Loucy (cell line): ENCODE measurements at regions not wholly inside any gene's neighbourhood (a gene's known extent, or its start where the extent isn't known, plus 50 kb on each side); places are given as distances from the start of the nearest gene placed in this dataset.

Experiments
- H2AFZ ChIP-seq: fragments of 200-600 bp; sonication (generic); 2 replicates; pipeline ENCODE4 v1.6.0; 2016; ENCODE audit warnings: antibody characterized with exemption, mild to moderate bottlenecking, low read length, moderate library complexity
- H3F3A ChIP-seq: fragments of 200-600 bp; 2 replicates; pipeline ENCODE4 v1.6.0; 2016; ENCODE audit warnings: antibody characterized with exemption, low read depth, mild to moderate bottlenecking
- H3K27me3 ChIP-seq: fragments of 200-600 bp; sonication (generic); 2 replicates; pipeline ENCODE4 v1.6.1; 2014; ENCODE audit warnings: low read length, mild to moderate bottlenecking; ENCODE audit not compliant: insufficient read depth, poor library complexity, severe bottlenecking
- H3K36me3 ChIP-seq: fragments of 200-600 bp; sonication (generic); 2 replicates; pipeline ENCODE4 v1.6.1; 2016; ENCODE audit warnings: low read length; ENCODE audit not compliant: insufficient read depth
- H3K4me1 ChIP-seq: fragments of 200-600 bp; sonication (generic); 2 replicates; pipeline ENCODE4 v1.5.1; 2014; ENCODE audit warnings: low read length, mild to moderate bottlenecking; ENCODE audit not compliant: insufficient read depth, poor library complexity, severe bottlenecking
- H3K4me2 ChIP-seq: fragments of 200-600 bp; sonication (generic); 2 replicates; pipeline ENCODE4 v1.6.0; 2014; ENCODE audit warnings: antibody characterized with exemption, low read length, low read depth, mild to moderate bottlenecking; ENCODE audit not compliant: poor library complexity, severe bottlenecking
- H3K4me3 ChIP-seq: fragments of 200-600 bp; sonication (generic); 2 replicates; pipeline ENCODE4 v1.5.1; 2014; ENCODE audit warnings: low read length, mild to moderate bottlenecking, mixed read lengths; ENCODE audit not compliant: poor library complexity, severe bottlenecking
- H3K79me2 ChIP-seq: fragments of 200-600 bp; sonication (generic); 2 replicates; pipeline ENCODE4 v1.6.1; 2014; ENCODE audit warnings: low read length; ENCODE audit not compliant: insufficient read depth
- H3K9ac ChIP-seq: fragments of 200-600 bp; sonication (generic); 2 replicates; pipeline ENCODE4 v1.6.0; 2014; ENCODE audit warnings: mild to moderate bottlenecking, low read depth, low read length, moderate library complexity; ENCODE audit not compliant: poor library complexity, severe bottlenecking
- H3K9me2 ChIP-seq: fragments of 200-600 bp; sonication (generic); replicated peaks from 2 replicates; pipeline ENCODE4 v1.6.1; 2016; ENCODE audit warnings: low read depth, low read length, mixed read lengths
- H3K9me3 ChIP-seq: fragments of 200-600 bp; sonication (generic); 2 replicates; pipeline ENCODE4 v1.6.1; 2014; ENCODE audit warnings: mild to moderate bottlenecking, antibody characterized with exemption, low read length, low read depth; ENCODE audit not compliant: insufficient read depth
- H4K20me1 ChIP-seq: fragments of 200-600 bp; sonication (generic); 2 replicates; pipeline ENCODE4 v1.6.0; 2014; ENCODE audit warnings: antibody characterized with exemption, low read length, mild to moderate bottlenecking; ENCODE audit not compliant: insufficient read depth, poor library complexity, severe bottlenecking
- CTCF ChIP-seq: fragments of 200-600 bp; sonication (generic); conservative IDR thresholded peaks from 2 replicates; pipeline ENCODE4 v1.5.1; 2014; ENCODE audit warnings: mild to moderate bottlenecking, antibody characterized with exemption, low read length
- EZH2phosphoT487 ChIP-seq: fragments of 200-600 bp; IDR thresholded peaks from 2 replicates; pipeline ENCODE4 v1.6.1; 2018; ENCODE audit warnings: antibody characterized with exemption, mild to moderate bottlenecking, moderate library complexity, borderline replicate concordance

DNA sequence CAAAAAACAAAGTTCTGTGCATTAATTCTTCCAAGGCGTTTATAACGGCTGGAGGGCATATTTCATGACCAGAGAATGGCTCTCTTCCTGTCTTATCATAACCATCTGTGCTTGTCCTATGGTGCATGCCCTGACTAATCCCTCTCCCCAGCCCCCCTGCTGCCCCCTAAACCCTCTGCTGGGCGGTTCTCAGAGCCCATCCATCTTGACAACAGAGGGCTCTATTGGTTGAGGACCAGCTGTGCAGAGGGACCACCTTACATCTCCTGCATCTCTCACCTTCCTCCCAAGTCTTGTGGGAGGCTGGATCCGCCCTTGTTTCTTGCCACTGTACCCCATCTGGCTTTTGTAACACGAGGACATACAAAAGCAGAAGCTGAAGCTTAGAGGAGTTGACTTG is 282.1 kb downstream of the MIAT start:
- Histone ChIP-seq H3K36me3 (no peaks in the 10 kb centered on the region), H3K9ac (no peak overlapping the region), H3F3A (no peaks in the 10 kb centered on the region), H4K20me1 (no peaks in the 10 kb centered on the region), H3K4me1 (no peaks in the 10 kb centered on the region), H3K27me3 (no peaks in the 10 kb centered on the region), H2AFZ (no peak overlapping the region), H3K4me3 (no peak overlapping the region), H3K79me2 (no peaks in the 10 kb centered on the region), H3K9me3 (peaks cover 3% of the 10 kb centered on the region; the same call in 1 of the 2 replicates), H3K9me2 (no peaks in the 10 kb centered on the region), H3K4me2 (no peak overlapping the region)
- no peak for TF ChIP-seq CTCF

- TF ChIP-seq EZH2phosphoT487 = no peak
- TF ChIP-seq CTCF = no peak
- no peaks in the 10 kb centered on the region for H3K9me2 ChIP-seq
- no peaks in the 10 kb centered on the region for H3K27me3 ChIP-seq
- H4K20me1 ChIP-seq = no peaks in the 10 kb centered on the region
- no peaks in the 10 kb centered on the region for H3F3A ChIP-seq
- H2AFZ ChIP-seq = no peak overlapping the region
- no peaks in the 10 kb centered on the region for H3K4me1 ChIP-seq
- H3K4me3 ChIP-seq = no peak overlapping the region
- H3K9me3 ChIP-seq = peaks cover 3% of the 10 kb centered on the region; the same call in 1 of the 2 replicates
- no peaks in the 10 kb centered on the region for H3K79me2 ChIP-seq
- no peak overlapping the region for H3K9ac ChIP-seq
- H3K4me2 ChIP-seq = no peak overlapping the region
- no peaks in the 10 kb centered on the region for H3K36me3 ChIP-seq
Observed at GRCh38 chr22:26941896-26942636, 284.7 kb downstream of the MIAT start.

GRCh38 chr22:26942637-26942957 is 285.2 kb downstream of the MIAT start:
- H3K79me2 ChIP-seq = no peaks in the 10 kb centered on the region
- no peaks in the 10 kb centered on the region for H3K27me3 ChIP-seq
- H4K20me1 ChIP-seq = no peaks in the 10 kb centered on the region
- no peak overlapping the region for H3K9ac ChIP-seq
- no peak overlapping the region for H3K4me3 ChIP-seq
- no peaks in the 10 kb centered on the region for H3K9me2 ChIP-seq
- TF ChIP-seq CTCF (no peak), EZH2phosphoT487 (no peak)
- no peaks in the 10 kb centered on the region for H3K36me3 ChIP-seq
- H3K4me1 ChIP-seq = no peaks in the 10 kb centered on the region
- no peak overlapping the region for H2AFZ ChIP-seq
- peaks cover 3% of the 10 kb centered on the region; the same call in 1 of the 2 replicates for H3K9me3 ChIP-seq
- no peaks in the 10 kb centered on the region for H3F3A ChIP-seq
- H3K4me2 ChIP-seq = no peak overlapping the region
